AG09309 (cell line): ENCODE measurements at regions not wholly inside any gene's neighbourhood (a gene's known extent, or its start where the extent isn't known, plus 50 kb on each side); places are given as distances from the start of the nearest gene placed in this dataset.
"Not testable (repeated sequence)": the region's sequence is repeated elsewhere in the genome, so short reads cannot be mapped to it uniquely, and the experiment has no call there.

Experiments
- DNase-seq: peaks from one replicate; pipeline ENCODE4 v3.0.0-alpha.2; 2010; ENCODE audit warnings: low read depth
- H3K4me3 ChIP-seq: 2 replicates; pipeline ENCODE4 v1.5.1; 2011; ENCODE audit warnings: mild to moderate bottlenecking, low read depth, low read length, moderate library complexity; ENCODE audit not compliant: control insufficient read depth
- CTCF ChIP-seq: IDR thresholded peaks from 2 replicates; pipeline ENCODE4 v1.5.1; 2011; ENCODE audit warnings: mild to moderate bottlenecking, low read depth, low read length, inconsistent platforms; ENCODE audit not compliant: insufficient read depth, control insufficient read depth; ENCODE audit errors: missing control alignments

- no peak for TF ChIP-seq CTCF
- no peak for DNase-seq
- no peak overlapping the region for H3K4me3 ChIP-seq
Measured at GRCh38 chr4:23083391-23083790, 390.7 kb downstream of the GBA3 start.

GRCh38 chr4:23080171-23080570 lies 387.4 kb downstream of the GBA3 start:
- not testable (repeated sequence) for H3K4me3 ChIP-seq, DNase-seq

GRCh38 chr4:23070848-23071570 lies 378.3 kb downstream of the GBA3 start:
- no peak for DNase-seq
- H3K4me3 ChIP-seq: no peak overlapping the region
- TF ChIP-seq CTCF: no peak

GRCh38 chr4:23068756-23069155 lies 376.0 kb downstream of the GBA3 start:
- TF ChIP-seq CTCF: no peak
- no peak overlapping the region for H3K4me3 ChIP-seq
- DNase-seq: no peak

- H3K4me3 ChIP-seq: no peak overlapping the region
- DNase-seq: no peak
- TF ChIP-seq CTCF: no peak
Measured at GRCh38 chr4:23068287-23068686, 375.6 kb downstream of the GBA3 start.

- no peak for TF ChIP-seq CTCF
- H3K4me3 ChIP-seq: no peak overlapping the region
- no peak for DNase-seq
Measured at GRCh38 chr4:23062188-23062587, 369.5 kb downstream of the GBA3 start.

- no peak for TF ChIP-seq CTCF
- DNase-seq: no peak
- no peak overlapping the region for H3K4me3 ChIP-seq
Measured at GRCh38 chr4:23061431-23061830, 368.7 kb downstream of the GBA3 start.
